CD1c-positive myeloid dendritic cell (primary cell): ENCODE measurements at regions not wholly inside any gene's neighbourhood (a gene's known extent, or its start where the extent isn't known, plus 50 kb on each side); places are given as distances from the start of the nearest gene placed in this dataset.

Experiments used
- DNase-seq: peaks from one replicate; pipeline ENCODE4 v3.0.0-alpha.2; 2016; ENCODE audit errors: extremely low spot score

DNA sequence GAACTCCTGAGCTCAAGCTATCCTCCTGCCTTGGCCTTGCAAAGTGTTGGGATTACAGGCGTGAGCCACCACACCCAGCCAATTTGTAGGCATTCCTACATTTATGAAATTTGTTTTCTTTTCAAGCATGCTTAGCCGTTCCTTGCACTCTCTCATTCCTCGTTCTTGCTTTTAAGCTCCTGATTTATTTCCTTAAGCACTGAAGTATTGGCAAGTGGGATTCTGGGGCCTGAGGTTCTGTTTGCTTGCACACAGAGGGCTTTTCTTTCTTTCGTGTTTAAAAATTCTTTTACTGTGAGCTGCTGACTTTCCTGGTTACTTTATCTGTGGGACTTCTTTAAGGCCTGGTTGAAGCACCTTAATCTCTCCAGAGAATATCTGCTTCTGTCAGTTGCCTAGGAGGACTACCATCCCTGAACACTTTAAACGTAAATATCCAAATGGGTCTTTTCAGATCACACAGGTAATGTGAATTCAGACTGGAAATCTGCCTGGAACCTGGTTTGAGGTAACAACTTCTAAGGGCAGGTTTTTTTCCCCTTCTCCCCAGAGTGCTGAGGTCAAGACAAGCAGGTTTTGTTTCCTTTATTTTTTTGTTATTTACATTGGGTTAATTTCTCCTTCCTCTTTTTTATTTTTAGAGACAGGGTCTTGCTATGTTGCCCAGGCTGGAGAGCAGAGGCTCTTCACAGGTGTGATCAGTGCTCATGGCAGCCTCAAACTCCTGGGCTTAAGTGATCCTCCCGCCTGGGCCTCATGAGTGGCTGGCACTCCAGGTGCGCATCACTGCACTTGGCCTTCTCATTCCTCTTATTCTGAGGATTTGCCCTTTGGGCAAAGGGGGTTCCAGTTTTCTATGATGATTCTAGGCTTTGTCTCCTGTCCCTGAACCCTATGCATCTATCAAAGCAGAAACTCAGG is 102.9 kb downstream of the PFKFB3 start:
- DNase-seq = no peak

DNA sequence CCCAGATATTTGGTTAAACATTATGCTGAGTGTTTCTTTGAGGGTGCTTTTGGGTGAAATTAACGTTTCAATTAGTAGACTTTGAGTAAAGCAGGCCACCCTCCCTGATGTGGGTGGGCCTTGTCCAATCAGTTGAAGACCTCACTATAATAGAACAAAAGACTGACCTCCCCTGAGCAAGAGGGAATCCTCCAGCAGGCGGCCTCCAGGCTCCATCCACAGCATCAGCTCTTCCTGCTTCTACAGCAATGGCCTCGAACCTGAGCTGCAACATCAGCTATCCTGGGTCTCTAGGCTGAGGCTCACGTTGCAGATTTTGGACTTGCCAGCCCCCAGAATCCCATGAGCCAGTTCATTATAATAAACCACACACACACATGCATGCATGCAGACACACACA is 104.2 kb downstream of the PFKFB3 start:
- no peak for DNase-seq

DNA sequence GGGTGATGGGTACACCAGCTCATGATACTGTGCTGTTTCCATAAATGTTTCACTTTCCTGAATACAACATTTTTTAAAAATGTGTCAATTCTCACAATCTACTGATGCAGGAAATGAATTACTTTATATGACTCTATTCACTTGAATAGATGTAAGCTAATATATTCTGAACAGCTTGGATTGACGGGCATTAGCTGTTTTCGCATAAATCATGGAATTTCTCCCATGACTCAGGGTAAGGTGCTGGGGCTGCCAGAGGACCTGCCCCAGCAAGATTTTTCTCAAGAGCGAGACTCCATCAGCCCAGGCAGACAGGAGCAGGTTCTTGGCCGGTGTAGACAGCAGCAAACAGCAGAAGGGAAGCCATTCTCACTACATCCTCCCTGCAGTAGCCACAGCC is 107.1 kb downstream of the PFKFB3 start:
- DNase-seq = no peak

DNA sequence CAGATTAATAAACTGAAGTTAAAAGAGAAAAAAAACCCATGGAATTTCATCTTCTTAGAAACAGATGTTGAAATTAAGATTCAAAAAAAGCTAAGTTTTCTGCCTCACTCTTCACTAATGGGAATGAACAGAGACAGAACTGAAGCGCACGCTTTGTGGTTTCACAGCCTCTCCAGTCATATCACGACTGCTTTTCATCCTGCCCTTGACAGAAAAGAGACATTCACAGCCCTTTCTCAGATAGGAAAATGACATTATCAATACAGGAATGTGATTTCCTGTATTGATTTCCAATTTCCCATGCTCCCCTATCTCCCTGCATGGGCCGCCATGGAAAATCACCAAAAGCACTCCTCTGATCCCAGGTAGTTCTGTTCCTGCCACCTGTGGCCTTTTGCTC is 108.2 kb downstream of the PFKFB3 start:
- no peak for DNase-seq

DNA sequence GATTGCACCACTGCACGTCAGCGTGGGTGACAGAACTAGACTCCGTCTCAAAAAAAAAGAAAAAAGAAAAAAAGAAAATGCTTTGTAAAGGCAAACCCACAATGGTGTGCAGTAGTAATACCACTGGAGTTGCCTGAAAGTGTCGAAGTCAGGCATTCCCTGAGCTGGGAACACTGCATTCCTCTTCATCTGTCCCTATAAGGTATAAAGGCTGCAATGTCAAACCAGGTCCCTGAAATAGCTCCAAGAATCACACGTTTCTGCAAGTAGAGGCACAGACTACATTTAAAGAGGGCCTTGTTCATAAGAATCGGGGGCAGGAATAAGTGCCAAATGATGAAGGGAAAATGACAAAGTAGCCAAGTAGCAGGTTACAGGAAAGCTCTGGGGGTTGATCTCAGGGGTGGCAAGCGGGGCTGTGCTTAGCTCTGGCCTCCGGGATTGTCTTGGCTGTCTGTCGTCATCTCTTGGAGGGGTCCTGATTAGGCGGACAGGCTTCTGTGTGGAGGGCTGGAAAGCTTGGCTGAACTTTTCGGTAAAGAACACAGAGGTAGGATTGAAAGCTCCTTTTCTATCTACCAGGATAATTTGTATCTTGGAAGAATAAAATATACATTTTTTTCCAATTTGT is 109.1 kb downstream of the PFKFB3 start:
- no peak for DNase-seq

DNA sequence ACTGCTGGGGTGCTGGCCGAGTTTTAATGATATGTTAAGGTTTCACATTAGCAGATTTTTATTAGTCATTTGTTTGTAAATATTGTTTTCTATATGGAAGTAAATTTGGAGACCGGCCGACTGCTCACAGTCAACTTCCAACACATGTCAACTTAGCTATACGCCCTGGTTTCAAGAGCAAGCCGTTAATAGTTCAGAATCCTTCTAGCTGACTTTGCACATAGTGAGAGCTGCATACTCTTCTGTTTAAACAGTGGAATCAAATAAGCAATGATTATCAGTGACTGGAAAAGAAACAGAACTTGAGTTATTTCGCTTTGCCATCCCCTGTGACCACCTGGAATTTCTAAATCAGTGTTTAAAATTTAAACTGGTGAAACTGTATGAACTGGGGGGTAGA is 109.9 kb downstream of the PFKFB3 start:
- DNase-seq = no peak

DNA sequence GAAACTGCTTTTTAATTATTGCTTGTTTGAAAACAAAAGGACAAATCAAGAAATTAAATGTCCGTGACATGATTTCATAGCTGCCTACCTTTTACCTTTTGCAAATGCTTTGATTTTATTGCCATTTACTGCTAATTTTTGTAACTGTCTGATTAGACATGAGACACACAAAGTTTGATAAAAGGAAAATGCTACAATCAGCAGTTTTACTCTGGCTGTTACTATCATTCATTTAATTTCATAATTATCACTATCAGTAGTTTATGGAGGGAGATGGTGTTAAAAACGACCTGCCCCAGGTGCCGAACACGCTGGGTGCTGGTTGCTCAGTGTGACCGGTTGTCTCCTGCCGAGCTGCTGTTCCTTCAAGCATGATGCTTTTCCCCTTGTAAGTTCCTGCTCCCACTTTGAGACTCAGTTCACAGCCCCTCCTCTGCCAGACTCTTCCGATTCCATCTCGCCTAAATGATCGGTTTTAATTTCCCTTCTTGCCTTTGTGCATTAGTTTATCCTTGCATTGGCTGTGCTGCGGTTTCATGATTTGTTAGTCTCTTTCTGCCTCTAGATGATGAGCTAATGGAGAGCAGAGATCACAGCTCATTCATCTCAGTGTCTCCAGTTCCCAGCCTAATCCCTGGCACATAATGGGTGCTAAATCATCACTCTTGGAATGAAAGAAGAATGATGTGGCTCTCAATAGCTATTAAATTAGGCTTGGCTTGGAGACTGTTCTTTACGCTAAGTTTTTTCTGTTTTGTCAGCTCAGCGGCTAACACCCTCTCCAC is 110.6 kb downstream of the PFKFB3 start:
- no peak for DNase-seq

DNA sequence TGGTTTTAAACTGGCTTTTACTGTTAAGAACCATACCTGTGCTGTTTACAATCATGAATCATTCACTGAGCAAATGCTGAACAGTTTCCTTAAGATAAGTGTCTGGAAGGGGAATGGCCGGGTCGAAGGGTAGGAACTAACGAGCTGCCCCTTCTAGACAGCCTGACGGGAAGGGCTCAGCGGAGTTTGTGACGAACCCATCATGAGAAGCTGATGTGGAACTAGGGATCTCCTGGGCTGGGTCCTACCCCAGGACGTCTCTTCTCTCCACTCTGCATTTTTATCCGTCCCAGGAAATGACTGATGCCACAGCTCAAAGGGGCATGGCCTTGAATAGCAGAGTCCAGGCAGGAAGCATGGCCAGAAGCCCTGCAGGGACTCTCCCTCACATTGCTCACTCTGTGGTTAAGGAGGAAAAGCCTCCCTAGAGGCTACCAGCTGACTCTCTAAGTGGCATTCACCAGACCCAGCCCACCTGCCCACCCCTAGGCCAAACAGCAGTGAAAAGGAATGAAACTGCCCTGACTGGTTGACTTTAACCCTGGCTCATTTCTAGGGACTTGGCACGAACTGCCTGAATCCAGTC is 112.0 kb downstream of the PFKFB3 start:
- no peak for DNase-seq

DNA sequence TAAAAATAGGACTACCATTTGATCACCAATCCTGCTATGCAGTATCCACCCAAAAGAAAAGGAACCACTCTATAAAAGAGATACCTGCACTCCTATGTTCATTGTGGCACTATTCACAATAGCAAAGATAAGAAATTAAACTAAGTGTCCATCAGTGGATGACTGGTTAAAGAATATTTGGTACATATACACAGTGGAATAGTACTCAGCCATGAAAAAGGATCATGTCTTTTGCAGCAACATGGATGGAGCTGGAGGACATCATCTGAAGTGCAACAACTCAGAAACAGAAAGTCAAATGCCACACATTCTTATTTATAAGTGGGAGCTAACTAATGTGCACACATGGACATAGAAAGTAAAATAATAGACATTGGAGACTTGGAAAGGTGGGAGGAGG is 116.4 kb downstream of the PFKFB3 start:
- DNase-seq = no peak

DNA sequence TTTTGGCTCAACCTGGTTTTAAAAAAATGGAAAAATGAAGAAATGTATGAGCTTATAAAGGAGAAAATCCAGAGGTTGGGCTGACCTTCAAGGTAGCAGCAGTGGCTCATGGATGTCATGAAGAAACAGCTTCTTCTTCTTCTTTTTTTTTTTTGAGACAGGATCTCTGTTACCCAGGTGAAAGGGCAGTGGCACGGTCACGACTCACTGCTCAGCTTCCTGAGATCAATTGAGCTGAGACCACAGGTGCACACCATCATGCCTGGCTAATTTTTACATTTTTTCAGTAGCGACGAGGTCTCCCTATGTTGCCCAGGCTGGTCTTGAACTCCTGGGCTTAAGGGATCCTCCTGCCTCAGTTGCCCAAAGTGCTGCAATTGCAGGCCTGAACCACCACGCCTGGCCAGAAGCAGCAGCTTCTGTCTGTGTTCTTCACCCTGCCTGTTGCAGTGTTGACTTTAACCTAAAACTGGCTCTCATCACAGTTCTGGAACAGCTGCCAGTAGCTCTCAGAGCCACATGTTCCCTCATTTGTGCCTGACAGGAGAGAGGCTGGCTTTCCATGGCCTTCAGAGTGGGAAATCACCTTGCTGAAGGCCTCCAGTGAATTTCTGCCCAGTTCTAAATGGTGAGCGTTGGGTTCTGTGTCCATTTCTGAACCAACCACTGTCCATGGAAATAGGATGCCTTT is 117.7 kb downstream of the PFKFB3 start:
- DNase-seq = no peak

DNA sequence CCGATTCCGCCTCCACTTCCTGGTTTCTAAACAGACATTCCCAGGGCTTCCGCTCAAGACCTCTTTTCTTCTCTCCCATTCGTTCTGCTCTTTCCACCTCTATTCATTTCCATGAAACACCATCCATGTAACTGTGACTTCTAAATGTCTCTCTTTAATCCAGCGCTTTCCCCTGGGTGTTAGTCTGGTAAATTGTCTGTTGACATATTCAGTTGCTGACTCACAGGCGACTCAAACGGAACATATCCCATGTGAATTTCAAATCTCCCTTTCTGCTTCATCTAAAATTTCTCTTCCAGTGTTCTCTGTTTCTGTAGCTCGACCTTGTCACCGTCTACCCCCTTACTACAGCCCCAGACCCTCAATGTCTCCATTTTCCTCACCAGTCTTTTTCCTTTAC is 119.1 kb downstream of the PFKFB3 start:
- no peak for DNase-seq

DNA sequence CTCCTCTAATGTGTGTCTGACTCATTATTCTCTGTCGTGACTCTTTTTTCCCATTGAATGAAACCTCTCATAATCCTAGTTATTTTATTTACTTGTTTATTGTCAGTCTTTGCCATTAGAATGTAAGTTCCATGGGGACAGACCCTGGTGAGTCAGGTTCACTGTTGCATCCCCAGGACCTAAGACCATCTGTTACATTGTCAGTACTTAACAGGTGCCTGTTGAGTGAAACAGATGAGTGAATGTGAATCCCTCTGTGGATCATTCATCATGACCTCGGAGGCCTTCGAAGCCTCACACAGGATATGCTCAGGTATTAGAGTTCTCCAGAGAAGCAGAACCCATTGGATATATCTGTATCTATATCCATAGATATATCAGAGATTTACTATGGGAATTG is 120.1 kb downstream of the PFKFB3 start:
- no peak for DNase-seq

DNA sequence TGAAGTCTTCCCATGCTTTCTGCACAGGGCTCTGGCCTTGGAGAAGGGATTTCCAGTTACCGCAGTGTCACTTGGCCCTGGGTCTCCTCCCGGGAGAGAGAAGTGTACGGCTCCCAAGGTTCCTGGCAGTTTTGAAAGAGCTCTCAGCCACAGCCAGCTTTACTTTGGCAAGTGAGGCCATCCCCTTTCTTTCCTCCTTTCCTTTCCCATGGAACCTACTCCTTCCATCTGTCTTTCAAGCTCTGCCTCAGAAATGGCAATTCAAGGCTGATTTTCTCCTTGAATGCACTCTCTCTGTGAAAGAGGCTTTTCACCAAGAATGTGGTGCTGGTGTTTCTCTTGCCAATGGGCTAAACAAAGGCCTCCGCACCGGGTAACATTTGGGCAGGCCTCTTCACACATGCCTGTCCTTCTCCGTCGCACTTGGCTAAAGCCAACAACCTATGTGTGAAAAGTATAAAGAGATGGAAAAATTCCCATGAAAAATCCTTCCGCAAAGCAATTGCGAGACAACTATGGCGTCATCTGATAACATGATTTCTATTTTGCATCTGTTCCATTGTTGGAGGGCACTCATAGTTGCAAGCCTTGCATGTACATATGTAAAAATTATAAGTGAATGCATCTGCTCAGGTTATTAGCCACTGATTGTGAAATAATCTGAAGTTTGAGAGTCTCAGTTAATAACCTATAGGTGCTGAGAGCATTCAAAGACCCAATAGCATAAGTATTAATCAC is 125.4 kb downstream of the PFKFB3 start:
- no peak for DNase-seq

DNA sequence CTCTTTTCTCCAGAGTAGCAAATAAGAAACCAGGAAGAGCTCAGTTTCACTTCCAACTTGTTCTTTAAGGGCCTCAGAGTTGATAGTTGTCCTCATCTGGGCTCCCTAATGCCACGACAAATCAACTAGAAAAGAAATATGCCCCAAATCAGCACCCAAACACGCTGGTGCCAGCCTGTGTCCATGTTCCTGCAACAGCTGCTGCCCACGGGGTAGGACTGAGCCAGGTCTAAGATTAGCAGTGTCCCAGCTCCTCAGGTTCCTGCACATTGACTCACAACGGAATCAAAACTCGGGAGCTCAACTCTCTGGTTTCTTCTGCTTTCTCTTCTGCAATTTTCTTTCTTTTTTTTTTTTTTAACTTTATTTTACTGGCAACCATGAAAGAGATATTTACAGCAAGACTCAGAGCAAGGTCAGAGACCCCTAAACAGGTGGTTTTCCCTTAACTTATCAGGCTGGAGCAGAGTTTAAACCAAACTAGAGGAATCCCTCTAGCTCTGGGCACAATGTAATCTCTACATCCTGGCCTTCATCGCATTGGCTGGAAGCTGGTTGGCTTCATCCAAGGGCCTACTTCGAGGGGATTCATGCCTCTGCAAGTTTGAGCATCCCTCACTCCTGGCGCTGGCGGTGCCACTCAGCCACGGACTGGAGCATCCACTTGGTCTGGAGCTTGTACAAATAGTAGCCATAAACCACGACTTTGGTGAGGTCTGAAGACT is 126.1 kb downstream of the PFKFB3 start:
- peak; percentile 66 for DNase-seq

DNA sequence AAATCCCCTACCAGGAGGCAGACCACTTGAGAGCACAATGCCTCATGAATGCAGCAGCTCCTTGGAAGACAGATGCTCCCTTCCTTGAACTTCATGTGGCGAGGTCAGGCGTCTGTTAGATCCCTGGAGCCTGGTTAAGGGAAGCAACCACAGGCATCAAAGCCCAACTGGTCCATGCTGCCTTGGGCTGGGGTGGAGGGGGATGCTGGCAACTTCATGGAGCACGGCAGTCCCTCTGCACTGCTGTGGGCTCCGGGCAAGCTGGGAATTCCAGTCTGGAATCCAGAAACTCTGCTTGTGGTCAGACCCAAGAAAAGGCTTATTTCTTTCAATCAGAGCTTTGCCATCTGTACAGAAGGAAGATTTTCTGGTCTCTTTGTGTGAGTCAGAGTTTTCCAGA is 130.4 kb downstream of the PFKFB3 start:
- DNase-seq = no peak

DNA sequence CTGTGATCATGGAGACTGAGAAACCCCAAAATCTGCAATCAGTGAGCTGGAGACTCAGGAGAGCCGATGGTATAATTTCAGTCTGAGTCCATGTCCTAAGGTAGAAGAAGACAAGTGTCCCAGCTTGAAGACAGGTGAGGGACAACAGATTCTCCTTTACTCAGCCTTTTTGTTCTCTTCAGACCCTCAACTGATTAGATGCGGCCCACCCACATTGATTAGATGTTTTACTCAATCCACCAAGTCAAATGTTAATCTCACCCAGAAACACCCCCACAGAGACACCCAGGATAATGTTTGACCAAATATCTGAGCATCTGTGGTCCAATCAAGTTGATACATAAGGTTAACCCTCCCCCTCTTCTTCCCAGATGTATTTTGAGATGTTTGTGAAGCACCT is 131.2 kb downstream of the PFKFB3 start:
- no peak for DNase-seq

DNA sequence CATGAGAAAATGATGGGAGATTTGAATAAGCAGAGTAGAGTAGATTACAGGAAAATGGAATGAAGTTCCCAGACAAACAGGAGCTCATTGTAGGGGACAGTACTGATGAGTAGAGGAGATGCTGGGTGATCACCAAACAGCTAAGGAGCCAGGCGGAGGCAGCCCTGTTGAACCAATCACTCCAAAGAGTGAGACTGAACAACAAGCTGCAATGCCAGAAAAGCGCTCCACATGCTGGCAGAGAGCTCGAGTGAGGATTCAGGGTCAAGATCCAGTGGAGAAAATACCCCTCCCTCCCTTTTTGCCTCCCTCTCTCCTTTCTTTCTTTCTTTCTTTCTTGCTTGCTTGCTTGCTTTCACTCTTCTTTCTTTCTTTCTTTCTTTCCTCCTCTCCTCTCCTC is 133.3 kb downstream of the PFKFB3 start:
- no peak for DNase-seq

DNA sequence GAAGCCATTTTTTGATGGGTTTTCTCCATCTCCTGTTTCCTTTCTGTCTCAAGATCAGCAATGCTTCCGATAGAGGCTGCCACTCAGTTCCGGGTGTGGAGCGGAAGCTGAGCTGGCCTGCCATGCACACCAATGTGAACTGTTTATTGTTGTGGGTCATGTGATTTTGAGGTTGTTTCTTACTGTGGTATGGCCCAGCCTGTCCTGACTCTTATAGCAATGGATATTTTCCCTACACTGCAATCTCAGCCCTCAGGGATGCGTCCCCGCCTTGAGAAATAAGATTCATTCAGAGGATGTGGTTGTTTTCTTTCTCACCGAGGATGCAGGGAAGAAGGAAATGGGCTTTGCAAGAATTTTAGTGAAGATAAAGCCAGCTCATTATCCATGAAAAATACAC is 134.7 kb downstream of the PFKFB3 start:
- DNase-seq = no peak

DNA sequence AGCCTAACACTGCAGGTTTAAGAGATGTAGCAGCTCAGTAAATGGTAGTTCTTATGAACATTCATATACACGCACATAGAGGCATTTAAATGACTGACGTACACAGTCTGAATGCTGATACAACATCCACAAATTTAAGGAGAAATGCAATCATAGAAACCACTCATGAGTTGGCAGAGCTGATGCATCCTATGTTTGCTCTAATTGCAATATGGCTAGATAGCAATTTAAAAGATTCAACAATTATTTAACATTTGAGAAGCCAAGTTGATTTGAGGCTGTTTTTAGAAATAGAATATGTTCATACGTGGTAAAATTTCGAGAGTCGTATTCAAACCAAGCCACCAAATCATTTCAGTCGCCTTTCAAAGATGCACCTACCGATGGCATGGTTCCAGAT is 135.6 kb downstream of the PFKFB3 start:
- no peak for DNase-seq

DNA sequence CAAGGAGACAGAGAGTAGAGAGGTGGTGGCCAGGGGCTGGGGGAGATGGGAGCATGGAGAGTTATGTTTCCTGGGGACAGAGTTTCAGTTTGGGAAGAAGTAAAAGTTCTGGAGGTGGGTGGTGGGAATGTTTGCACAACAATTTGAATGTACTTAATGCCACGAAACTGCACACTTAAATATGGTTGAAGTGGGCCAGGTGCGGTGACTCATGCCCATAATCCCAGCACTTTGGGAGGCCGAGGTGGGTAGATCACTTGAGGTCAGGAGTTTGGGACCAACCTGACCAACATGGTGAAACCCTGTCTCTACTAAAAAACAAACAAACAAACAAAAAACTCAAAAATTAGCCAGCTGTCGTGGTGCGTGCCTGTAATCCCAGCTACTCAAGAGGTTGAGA is 137.2 kb downstream of the PFKFB3 start:
- DNase-seq = no peak
